Stimulated activated CD8-positive, alpha-beta memory T cell treated with anti-CD3 and anti-CD28 coated beads, Interleukin-15, amount 100 ng/mL, for 4 hours (primary cell): ENCODE measurements at regions not wholly inside any gene's neighbourhood (a gene's known extent, or its start where the extent isn't known, plus 50 kb on each side); places are given as distances from the start of the nearest gene placed in this dataset.

ENCODE experiments used
- DNase-seq, 2 donors: peaks; one replicate each; pipeline ENCODE4 v3.0.0-alpha.2; 2020; ENCODE audit warnings: low read depth in 2 of 2

DNA sequence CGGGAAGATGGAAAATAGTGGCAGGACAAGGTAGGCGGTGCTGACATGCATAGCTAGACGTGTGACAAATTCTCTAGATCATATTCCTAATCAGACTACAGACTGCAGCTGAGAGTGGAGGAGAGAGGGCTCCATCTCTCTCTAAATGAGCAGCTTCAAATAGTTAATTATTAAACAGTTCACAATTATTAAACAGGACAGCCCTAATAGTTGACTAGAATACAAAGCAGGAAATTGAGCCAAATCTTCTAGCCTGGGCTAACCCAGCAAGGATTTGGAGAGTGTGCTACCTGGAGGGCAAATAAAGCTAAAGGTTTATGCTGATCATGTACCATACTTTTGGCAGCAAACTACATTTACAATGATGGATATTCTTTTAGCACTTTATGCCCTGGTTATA, 54.4 kb upstream of the CWC22 start:
- DNase-seq, result no peak

DNA sequence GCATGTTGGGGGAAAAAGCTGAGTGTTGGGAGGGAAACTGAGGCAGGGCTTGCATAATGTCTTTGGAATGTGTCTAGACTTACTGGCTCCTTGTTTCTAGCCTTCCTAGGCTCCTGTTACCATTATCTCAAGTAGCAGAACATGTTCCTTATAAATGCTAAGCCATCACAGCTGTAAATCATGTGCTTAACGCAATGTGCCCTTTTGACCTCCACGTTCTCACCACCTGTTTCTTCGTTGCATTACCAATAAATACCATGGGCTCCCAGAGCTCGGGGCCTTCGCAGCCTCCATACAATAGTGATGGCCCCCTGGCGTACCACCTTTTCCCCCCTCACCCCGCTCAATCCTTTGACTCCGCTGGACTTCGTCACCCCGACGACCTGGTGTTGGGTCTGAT, 54.0 kb upstream of the CWC22 start:
- no peak for DNase-seq

GRCh38 chr2:180058993-180059392, 51.9 kb upstream of the CWC22 start:
- no peak for DNase-seq

- no peak for DNase-seq
Observed at GRCh38 chr2:180057706-180058412, 50.8 kb upstream of the CWC22 start.
